ENCODE measurements at regions not wholly inside any gene's neighbourhood (a gene's known extent, or its start where the extent isn't known, plus 50 kb on each side); places are given as distances from the start of the nearest gene placed in this dataset.

GRCh38 chr16:82535262-82535661, 91.5 kb upstream of the CDH13 start:
- TF ChIP-seq POLR2AphosphoS5 (IDR thresholded peaks at IDR 0.05) (no peak), EP300 (IDR thresholded peaks at IDR 0.05) (no peak), CTCF (IDR thresholded peaks at IDR 0.05) (no peak), POLR2A (IDR thresholded peaks at IDR 0.05) (no peak)

All from suprapubic skin (tissue), 4 donors.